GM12878 (cell line): ENCODE measurements at regions not wholly inside any gene's neighbourhood (a gene's known extent, or its start where the extent isn't known, plus 50 kb on each side); places are given as distances from the start of the nearest gene placed in this dataset.
"Not testable (repeated sequence)": the region's sequence is repeated elsewhere in the genome, so short reads cannot be mapped to it uniquely, and the experiment has no call there.

Experiments
- FOS ChIP-seq: IDR thresholded peaks from 3 replicates; pipeline ENCODE4 v1.6.1; 2011; ENCODE audit warnings: borderline replicate concordance; ENCODE audit not compliant: insufficient read length; ENCODE audit errors: extremely low read depth
- FOXK2 ChIP-seq: fragments of 450-650 bp; IDR thresholded peaks from 2 replicates; pipeline ENCODE4 v1.6.1; 2017; ENCODE audit warnings: mild to moderate bottlenecking, moderate library complexity
- HDAC6 ChIP-seq: fragments of 200-600 bp; sonication (generic); IDR thresholded peaks from one replicate; pipeline ENCODE4 v1.8.0; 2017; ENCODE audit warnings: antibody characterized with exemption; ENCODE audit not compliant: unreplicated experiment
- MEF2B ChIP-seq: fragments of 450-650 bp; IDR thresholded peaks from 2 replicates; pipeline ENCODE4 v1.6.1; 2018; ENCODE audit warnings: mild to moderate bottlenecking, moderate library complexity; ENCODE audit not compliant: partially characterized antibody, poor library complexity, severe bottlenecking
- POLR2A ChIP-seq: IDR thresholded peaks from 2 replicates; pipeline ENCODE4 v1.6.1; 2011; ENCODE audit warnings: low read depth, mild to moderate bottlenecking, low read length
- POLR2AphosphoS2 ChIP-seq: IDR thresholded peaks from 2 replicates; pipeline ENCODE4 v1.6.1; 2011; ENCODE audit warnings: low read depth, mild to moderate bottlenecking, low read length, improper control_type of control experiment, moderate library complexity
- RAD21 ChIP-seq: IDR thresholded peaks from 2 replicates; pipeline ENCODE4 v1.6.1; 2011; ENCODE audit warnings: mild to moderate bottlenecking, low read depth, low read length, moderate library complexity; ENCODE audit not compliant: insufficient read depth
- SUZ12 ChIP-seq: fragments of 200-600 bp; sonication (generic); IDR thresholded peaks from one replicate; pipeline ENCODE4 v1.6.1; 2018; ENCODE audit warnings: antibody characterized with exemption, mild to moderate bottlenecking; ENCODE audit not compliant: unreplicated experiment
- ZNF217 ChIP-seq: fragments of 450-650 bp; IDR thresholded peaks from 2 replicates; pipeline ENCODE4 v1.6.1; 2017; ENCODE audit warnings: antibody characterized with exemption, mild to moderate bottlenecking
- TF ChIP-seq, protein P1 (sequence below): fragments of 450-650 bp; formaldehyde crosslinking; IDR thresholded peaks from 2 replicates; pipeline ENCODE4 v1.5.0; 2022; ENCODE audit warnings: mild to moderate bottlenecking, missing genetic modification characterization
- TF ChIP-seq, protein P2 (sequence below), 3 experiments: IDR thresholded peaks in 2 of 3; conservative IDR thresholded peaks in 1 of 3; 2 replicates each; pipeline ENCODE4 v1.5.1; 2011; ENCODE audit warnings: low read depth in 3 of 3, low read length in 3 of 3, mild to moderate bottlenecking in 3 of 3, control low read depth in 2 of 3, moderate library complexity in 2 of 3, inconsistent platforms in 1 of 3, mixed read lengths in 1 of 3; ENCODE audit not compliant: control insufficient read depth in 2 of 3, insufficient read depth in 1 of 3; ENCODE audit errors: extremely low read depth in 1 of 3

DNA sequence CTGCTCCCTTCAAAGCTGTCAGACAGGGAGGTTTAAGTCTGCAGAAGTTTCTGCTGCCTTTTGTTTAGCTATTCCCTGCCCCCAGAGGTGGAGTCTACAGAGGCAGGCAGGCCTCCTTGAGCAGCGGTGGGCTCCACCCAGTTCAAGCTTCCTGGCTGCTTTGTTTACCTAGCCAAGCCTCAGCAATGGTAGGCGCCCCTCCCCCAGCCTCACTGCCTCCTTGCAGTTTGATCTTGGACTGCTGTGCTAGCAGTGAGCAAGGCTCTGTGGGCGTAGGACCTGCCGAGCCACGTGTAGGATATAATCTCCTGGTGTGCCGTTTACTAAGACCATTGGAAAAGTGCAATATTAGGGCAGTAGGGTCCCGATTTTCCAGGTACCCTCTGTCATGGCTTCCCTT lies 707.1 kb upstream of the POM121L12 start:
- TF ChIP-seq MEF2B, POLR2AphosphoS2, FOXK2, HDAC6, RAD21, ZNF217, POLR2A, SUZ12, FOS: not testable (repeated sequence)
- TF ChIP-seq, protein P1, sequence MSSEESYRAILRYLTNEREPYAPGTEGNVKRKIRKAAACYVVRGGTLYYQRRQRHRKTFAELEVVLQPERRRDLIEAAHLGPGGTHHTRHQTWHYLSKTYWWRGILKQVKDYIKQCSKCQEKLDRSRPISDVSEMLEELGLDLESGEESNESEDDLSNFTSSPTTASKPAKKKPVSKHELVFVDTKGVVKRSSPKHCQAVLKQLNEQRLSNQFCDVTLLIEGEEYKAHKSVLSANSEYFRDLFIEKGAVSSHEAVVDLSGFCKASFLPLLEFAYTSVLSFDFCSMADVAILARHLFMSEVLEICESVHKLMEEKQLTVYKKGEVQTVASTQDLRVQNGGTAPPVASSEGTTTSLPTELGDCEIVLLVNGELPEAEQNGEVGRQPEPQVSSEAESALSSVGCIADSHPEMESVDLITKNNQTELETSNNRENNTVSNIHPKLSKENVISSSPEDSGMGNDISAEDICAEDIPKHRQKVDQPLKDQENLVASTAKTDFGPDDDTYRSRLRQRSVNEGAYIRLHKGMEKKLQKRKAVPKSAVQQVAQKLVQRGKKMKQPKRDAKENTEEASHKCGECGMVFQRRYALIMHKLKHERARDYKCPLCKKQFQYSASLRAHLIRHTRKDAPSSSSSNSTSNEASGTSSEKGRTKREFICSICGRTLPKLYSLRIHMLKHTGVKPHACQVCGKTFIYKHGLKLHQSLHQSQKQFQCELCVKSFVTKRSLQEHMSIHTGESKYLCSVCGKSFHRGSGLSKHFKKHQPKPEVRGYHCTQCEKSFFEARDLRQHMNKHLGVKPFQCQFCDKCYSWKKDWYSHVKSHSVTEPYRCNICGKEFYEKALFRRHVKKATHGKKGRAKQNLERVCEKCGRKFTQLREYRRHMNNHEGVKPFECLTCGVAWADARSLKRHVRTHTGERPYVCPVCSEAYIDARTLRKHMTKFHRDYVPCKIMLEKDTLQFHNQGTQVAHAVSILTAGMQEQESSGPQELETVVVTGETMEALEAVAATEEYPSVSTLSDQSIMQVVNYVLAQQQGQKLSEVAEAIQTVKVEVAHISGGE: not testable (repeated sequence)
- TF ChIP-seq, protein P2, sequence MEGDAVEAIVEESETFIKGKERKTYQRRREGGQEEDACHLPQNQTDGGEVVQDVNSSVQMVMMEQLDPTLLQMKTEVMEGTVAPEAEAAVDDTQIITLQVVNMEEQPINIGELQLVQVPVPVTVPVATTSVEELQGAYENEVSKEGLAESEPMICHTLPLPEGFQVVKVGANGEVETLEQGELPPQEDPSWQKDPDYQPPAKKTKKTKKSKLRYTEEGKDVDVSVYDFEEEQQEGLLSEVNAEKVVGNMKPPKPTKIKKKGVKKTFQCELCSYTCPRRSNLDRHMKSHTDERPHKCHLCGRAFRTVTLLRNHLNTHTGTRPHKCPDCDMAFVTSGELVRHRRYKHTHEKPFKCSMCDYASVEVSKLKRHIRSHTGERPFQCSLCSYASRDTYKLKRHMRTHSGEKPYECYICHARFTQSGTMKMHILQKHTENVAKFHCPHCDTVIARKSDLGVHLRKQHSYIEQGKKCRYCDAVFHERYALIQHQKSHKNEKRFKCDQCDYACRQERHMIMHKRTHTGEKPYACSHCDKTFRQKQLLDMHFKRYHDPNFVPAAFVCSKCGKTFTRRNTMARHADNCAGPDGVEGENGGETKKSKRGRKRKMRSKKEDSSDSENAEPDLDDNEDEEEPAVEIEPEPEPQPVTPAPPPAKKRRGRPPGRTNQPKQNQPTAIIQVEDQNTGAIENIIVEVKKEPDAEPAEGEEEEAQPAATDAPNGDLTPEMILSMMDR (IDR thresholded peaks at IDR 0.05 in 2 of 3, conservative IDR thresholded peaks at IDR 0.05 in 1 of 3; ENCODE audit: control insufficient read depth in 2 of 3, extremely low read depth in 1 of 3, insufficient read depth in 1 of 3, low read depth in 3 of 3, low read length in 3 of 3): not testable (repeated sequence)
